RWPE1 (cell line): ENCODE measurements at regions not wholly inside any gene's neighbourhood (a gene's known extent, or its start where the extent isn't known, plus 50 kb on each side); places are given as distances from the start of the nearest gene placed in this dataset.

Experiments used
- CTCF ChIA-PET: fragments of 350-600 bp; sonication (Branson Sonifier 250); formaldehyde crosslinking; extraction: SDS; loops from one replicate; lab custom pipeline; 2021; lab: Yijun Ruan, JAX
- POLR2A ChIA-PET: fragments of 400-600 bp; formaldehyde crosslinking; extraction: SDS; loops from one replicate; lab custom pipeline; 2020; ENCODE audit warnings: antibody characterized with exemption; ENCODE audit not compliant: low non-redundant PET; lab: Yijun Ruan, JAX
- DNase-seq: peaks from one replicate; pipeline ENCODE4 v3.0.0; 2012; ENCODE audit warnings: low spot score
- H3K27ac ChIP-seq: fragments of 450-650 bp; 2 replicates; pipeline ENCODE4 v1.5.1; 2017
- CTCF ChIP-seq: fragments of 450-650 bp; conservative IDR thresholded peaks from 2 replicates; pipeline ENCODE4 v1.5.1; 2017; ENCODE audit warnings: low read depth, mild to moderate bottlenecking

- ChIA-PET CTCF (interaction anchor here (0.8 to 1.0 kb wide), 2 partner anchors 171 to 180 kb away, joined by 3 read pairs; no protein-coding TSS in a partner anchor), POLR2A (no interaction called here)
- no peak for DNase-seq
- H3K27ac ChIP-seq = no peak overlapping the region
- TF ChIP-seq CTCF = no peak
These were observed 429.6 kb downstream of the USP25 start for GRCh38 chr21:16159213-16159970.

- ChIA-PET POLR2A (no interaction called here), CTCF (interaction anchor here (0.8 to 1.0 kb wide), 2 partner anchors 170 to 180 kb away, joined by 3 read pairs; no protein-coding TSS in a partner anchor)
- DNase-seq = no peak
- TF ChIP-seq CTCF = no peak
- H3K27ac ChIP-seq = no peak overlapping the region
These were observed 430.2 kb downstream of the USP25 start for GRCh38 chr21:16159971-16160350.

- DNase-seq = no peak
- no peak overlapping the region for H3K27ac ChIP-seq
- ChIA-PET POLR2A (no interaction called here), CTCF (interaction anchor here (0.6 kb wide), 1 partner anchor 1246 kb away, joined by 3 read pairs; no protein-coding TSS in a partner anchor)
- TF ChIP-seq CTCF = no peak
These were observed 433.2 kb downstream of the USP25 start for GRCh38 chr21:16162953-16163352.

- ChIA-PET CTCF (no interaction called here), POLR2A (no interaction called here)
- no peak for TF ChIP-seq CTCF
- no peak overlapping the region for H3K27ac ChIP-seq
- DNase-seq = no peak
These were observed 439.3 kb downstream of the USP25 start for GRCh38 chr21:16169102-16169511.

- no peak for DNase-seq
- CTCF ChIA-PET = interaction anchor here (0.6 kb wide), 1 partner anchor 12 kb away, joined by 3 read pairs; no protein-coding TSS in a partner anchor
- POLR2A ChIA-PET = no interaction called here
- no peak for TF ChIP-seq CTCF
- H3K27ac ChIP-seq = no peak overlapping the region
These were observed 440.0 kb downstream of the USP25 start for GRCh38 chr21:16169779-16170178.

- no peak overlapping the region for H3K27ac ChIP-seq
- no peak for TF ChIP-seq CTCF
- no peak for DNase-seq
- CTCF ChIA-PET = interaction anchor here (0.7 kb wide), 1 partner anchor 151 kb away, joined by 4 read pairs; no protein-coding TSS in a partner anchor
- POLR2A ChIA-PET = no interaction called here
These were observed 446.8 kb downstream of the USP25 start for GRCh38 chr21:16176570-16176969.
